Amniotic epithelial cell (primary cell): ENCODE measurements at regions not wholly inside any gene's neighbourhood (a gene's known extent, or its start where the extent isn't known, plus 50 kb on each side); places are given as distances from the start of the nearest gene placed in this dataset.
"Not testable (repeated sequence)": the region's sequence is repeated elsewhere in the genome, so short reads cannot be mapped to it uniquely, and the experiment has no call there.

Source experiments
- DNase-seq: peaks from one replicate; pipeline ENCODE4 v3.0.0-alpha.2; 2010; ENCODE audit warnings: low read depth

- no peak for DNase-seq
These were observed 252.2 kb upstream of the PLPP4 start for GRCh38 chr10:120204877-120205276.

DNA sequence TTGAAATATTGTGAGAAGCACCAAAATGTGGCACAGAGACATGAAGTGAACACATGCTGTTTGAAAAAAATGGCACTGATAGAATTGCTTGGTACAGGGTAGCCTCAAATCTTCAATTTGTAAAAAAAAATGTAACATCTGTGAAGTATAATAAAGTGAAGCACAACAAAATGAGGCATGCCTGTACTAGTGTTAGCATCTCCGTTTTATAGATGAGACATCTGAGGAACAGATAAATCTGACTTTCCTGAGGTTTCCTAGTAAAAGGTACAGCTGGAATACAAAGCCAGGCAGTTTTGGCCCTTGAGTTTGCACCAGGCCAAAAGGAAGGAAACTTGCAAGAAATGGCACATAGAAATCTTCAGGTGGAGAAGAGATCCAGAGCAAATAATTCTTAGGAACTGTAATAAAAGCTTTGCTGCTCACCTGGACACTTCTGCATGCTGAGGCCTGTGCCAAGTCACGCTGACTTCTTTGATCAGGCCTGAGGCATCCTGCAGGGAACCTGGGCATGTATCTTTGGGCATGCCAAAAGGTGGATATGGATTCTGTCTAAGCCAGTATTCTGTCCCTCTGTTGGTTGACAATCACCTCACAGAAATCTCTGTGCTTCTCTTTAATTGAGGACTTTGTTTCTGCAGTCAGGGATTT, 251.5 kb upstream of the PLPP4 start:
- DNase-seq, result no peak

GRCh38 chr10:120208488-120208887, 248.5 kb upstream of the PLPP4 start:
- no peak for DNase-seq

DNA sequence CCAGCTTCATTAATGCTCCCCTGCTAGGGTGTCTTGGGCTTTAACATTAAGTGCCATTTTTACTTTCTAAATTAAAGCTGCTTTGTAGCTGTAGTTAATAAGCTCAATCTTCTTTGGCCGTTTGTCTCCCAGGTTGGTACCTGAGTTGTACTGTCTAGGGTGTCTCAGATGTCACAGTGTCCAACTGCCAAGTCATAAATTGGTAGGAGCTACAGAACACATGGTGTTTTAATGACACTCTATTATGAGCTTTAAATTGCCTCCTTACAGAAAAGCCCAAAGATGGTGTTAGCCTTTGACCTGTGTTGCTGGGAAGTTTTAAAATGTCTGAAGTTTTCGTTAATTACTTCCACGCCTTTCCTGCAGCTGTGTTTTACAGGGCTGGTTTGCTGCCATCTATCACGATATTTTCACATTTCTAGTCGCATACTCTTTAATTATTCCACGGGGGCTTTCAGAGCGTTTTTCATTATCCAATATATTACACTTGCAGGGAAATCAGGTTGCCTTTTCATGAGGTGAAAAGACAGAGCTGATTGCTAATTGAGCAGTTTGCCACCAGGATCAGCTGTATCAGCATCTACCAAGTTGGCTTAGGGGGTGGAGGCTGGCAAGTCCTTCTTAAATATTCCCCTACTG, 247.8 kb upstream of the PLPP4 start:
- DNase-seq, result no peak

DNA sequence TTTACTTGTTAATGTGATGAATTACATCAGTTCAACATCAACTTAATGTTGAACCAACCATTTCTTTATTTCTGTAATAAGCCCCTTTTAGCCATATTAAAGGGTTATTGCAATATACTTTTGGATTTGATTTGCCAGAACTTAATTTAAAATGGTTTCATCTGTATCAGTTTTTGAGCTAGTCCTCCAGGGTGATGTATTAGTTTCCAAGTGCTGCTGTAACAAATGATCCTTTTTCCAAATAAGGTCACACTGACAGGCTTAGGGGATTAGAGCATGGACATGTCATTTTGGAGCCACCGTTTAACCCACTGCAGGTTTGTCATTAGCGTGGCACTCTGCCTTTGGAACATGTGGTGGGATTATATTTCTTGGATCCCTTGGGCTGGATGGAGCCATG, 244.8 kb upstream of the PLPP4 start:
- DNase-seq, result no peak

DNA sequence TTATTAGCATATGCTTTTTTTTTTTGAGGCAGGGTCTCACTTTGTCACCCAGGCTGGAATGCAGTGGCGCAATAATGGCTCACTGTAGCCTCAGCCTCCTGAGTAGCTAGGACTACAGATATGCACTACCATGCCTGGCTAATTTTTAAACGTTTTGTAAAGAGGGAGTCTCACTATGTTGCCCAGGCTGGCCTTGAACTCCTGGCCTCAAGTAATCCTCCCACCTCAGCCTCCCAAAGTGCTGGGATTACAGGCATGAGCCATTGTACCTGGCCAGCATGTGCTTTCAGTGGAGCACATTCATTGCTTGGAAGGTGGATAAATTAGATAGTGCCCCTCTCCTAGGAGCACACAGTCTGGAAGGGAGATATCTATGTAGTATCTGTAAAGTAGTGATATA, 243.7 kb upstream of the PLPP4 start:
- DNase-seq, result not testable (repeated sequence)

DNA sequence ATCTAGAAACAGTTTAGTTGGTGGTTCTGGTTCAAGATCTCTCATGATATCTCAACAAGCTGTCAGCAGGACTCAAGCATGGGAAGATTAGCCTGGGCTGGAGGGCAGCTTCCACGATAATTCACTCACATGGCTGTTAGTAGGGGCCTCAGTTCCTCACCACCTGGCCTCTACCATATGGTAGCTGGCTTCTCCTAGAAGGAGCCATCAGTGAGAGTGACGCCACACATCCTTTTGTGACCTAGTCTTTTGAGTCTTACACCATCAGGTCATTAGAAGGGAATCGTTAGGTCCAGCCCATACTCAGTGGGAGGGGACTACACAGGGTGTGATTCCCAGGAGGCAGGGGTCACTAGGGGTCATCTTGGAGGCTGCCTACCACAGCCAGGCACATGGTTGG, 239.3 kb upstream of the PLPP4 start:
- DNase-seq, result no peak

DNA sequence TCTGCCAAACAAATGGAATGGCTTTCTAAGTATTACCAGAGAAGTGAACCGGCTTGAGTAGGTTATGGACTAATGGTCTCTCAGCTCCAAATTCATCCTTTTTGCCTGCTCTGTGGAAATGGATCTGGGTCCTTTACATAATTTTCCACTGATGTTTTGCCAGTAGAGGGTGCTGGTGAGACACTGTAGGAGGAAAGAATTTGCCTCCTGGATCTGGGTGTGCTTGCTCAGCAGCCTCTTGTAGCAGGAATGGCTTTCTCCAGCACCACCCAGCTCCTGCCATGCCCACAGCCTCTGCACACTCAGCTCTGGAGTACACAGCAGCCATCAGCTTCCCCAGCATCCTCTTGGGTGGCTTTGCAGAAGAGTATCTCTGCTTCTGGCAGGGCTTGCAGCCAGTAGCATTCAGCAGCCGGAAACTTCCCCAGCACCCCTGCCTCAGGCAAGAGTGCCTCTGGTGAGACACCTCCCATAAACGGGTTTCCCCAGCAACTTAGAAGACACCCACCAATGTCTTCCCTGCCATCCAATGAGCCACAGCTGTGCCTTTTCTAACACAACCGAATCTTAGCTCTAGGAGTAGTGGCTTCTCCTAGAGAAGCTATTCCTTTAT, 235.0 kb upstream of the PLPP4 start:
- DNase-seq, result peak; percentile 55

DNA sequence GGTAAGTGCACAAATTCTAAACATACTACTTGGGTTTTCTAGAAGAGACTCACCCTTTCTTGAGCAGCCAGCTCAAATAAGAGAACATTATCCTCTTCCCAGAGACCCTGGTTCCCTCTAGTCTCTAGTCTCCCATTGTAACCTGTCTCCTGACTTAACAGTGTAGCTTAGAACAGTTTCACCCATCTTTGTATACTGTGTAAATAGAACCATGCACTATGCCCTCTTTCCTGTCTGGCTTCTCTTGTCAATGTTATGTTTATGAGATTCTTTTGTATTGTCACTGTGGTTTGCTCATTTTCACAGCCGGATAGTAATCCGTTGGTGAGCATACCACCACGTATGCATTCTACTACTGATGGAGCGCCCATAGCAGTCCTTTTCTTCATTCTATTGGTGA, 227.4 kb upstream of the PLPP4 start:
- DNase-seq, result no peak

DNA sequence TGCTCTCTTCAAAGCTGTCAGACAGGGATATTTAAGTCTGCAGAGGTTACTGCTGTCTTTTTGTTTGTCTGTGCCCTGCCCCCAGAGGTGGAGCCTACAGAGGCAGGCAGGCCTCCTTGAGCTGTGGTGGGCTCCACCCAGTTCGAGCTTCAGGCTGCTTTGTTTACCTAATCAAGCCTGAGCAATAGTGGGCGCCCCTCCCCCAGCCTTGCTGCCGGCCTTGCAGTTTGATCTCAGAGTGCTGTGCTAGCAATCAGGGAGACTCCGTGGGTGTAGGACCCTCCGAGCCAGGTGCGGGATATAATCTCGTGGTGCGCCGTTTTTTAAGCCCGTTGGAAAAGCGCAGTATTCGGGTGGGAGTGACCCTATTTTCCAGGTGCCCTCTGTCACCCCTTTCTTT, 217.3 kb upstream of the PLPP4 start:
- not testable (repeated sequence) for DNase-seq

DNA sequence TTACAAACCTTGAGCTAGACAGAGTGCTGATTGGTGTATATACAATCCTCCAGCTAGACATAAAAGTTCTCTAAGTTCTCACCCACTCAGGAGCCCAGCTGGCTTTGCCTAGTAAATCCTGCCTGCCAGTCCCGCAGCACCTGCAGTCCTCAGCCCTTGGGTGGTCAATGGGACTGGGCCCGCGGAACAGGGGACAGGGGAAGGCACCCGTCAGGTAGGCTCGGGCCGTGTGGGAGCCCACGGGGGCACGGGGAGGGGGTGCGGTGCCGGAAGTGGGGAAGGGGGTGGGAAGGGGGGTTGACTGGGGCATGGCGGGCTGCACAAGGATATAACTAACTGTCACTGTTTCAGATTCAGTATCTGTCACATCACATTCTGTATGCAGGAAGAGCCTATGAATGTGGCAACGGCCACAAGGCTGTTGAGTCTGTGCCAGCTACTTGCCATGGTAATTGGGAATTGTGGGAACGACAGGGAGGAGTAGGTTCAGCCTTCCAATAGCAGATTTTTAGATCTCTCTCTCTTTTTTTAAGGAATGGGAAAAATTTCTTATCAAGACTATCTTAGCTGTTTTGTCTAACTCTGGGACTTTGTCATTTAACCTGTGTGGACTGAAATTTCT, 205.1 kb upstream of the PLPP4 start:
- DNase-seq, result no peak

GRCh38 chr10:120253131-120253530, 203.9 kb upstream of the PLPP4 start:
- DNase-seq, result no peak

DNA sequence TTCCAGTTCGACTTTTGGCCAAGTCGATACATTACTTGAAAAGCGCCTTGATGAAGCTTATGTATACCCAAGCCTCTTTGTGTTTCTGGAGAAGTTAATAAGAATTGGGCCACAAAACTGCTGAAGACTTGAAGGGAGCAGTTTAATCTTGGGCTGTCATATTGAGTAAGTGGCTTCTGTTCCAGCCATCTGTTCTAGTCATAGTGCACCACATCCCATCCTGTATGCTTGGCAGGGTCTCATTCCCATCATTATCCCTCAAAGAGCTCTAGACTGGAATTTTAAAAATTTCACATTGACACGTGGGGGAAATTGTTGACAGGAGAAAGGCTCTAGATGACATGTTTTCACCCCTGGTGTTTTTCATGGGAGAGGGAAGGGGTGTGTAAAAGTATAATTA, 196.6 kb upstream of the PLPP4 start:
- no peak for DNase-seq

- DNase-seq, result peak; percentile 37
These were observed 194.0 kb upstream of the PLPP4 start for GRCh38 chr10:120262857-120263547.

GRCh38 chr10:120266022-120266421, 191.0 kb upstream of the PLPP4 start:
- no peak for DNase-seq

GRCh38 chr10:120270906-120271305, 186.1 kb upstream of the PLPP4 start:
- DNase-seq, result no peak

GRCh38 chr10:120271696-120272095, 185.3 kb upstream of the PLPP4 start:
- DNase-seq, result no peak

- no peak for DNase-seq
These were observed 184.7 kb upstream of the PLPP4 start for GRCh38 chr10:120272350-120272749.

DNA sequence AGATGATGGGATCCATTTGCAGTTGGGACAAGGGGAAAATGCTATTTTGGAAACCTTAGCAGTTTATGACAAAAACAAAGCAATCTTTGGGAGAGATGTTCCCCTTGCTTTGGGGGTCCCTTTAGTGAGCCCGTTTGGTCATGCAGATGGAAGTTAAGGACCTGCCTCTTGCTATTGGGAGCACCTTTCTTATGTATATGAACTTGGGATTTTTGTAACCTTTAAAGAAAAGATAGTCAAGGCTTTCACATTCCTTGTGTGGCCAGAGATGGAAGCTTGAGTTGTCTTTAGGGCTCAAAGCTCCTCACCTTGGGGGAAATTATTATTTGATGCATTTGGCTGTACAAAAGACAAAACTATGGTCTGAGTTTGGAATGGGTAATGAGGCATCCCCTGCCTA, 179.0 kb upstream of the PLPP4 start:
- DNase-seq, result no peak

- no peak for DNase-seq
These were observed 177.8 kb upstream of the PLPP4 start for GRCh38 chr10:120279196-120279595.

GRCh38 chr10:120282421-120282820, 174.6 kb upstream of the PLPP4 start:
- DNase-seq, result no peak

- no peak for DNase-seq
These were observed 174.1 kb upstream of the PLPP4 start for GRCh38 chr10:120282846-120283492.
